Spleen (tissue), 11 donors: ENCODE measurements at regions not wholly inside any gene's neighbourhood (a gene's known extent, or its start where the extent isn't known, plus 50 kb on each side); places are given as distances from the start of the nearest gene placed in this dataset.

Experiments
- DNase-seq: peaks from one replicate; pipeline ENCODE4 v3.0.0-alpha.2; 2020
- H3K27ac ChIP-seq, 8 donors: fragments of 200-600 bp; sonication (generic) in 7 of 8; 1 replicate in 4 of 8; 2 replicates in 4 of 8; pipeline versions ENCODE4 v1.5.0 to v1.8.0; 2016 to 2021; ENCODE audit warnings: inconsistent platforms in 4 of 8, mild to moderate bottlenecking in 4 of 8, moderate library complexity in 1 of 8
- H3K27me3 ChIP-seq, 7 donors: fragments of 200-600 bp; sonication (generic) in 6 of 7; replicated peaks in 1 of 7; 1 replicate in 4 of 7; 2 replicates in 3 of 7; pipeline versions ENCODE4 v1.5.0 to v1.8.0; 2016 to 2021; ENCODE audit warnings: inconsistent platforms in 3 of 7, mild to moderate bottlenecking in 1 of 7
- H3K36me3 ChIP-seq, 6 donors: fragments of 200-600 bp; sonication (generic) in 5 of 6; 1 replicate in 4 of 6; 2 replicates in 2 of 6; pipeline versions ENCODE4 v1.5.0 to v1.8.0; 2016 to 2021; ENCODE audit warnings: inconsistent platforms in 2 of 6
- H3K4me1 ChIP-seq, 6 donors: fragments of 200-600 bp; sonication (generic) in 5 of 6; 1 replicate in 3 of 6; 2 replicates in 3 of 6; pipeline versions ENCODE4 v1.5.0 to v1.8.0; 2016 to 2021; ENCODE audit warnings: inconsistent platforms in 3 of 6
- H3K4me3 ChIP-seq, 8 donors: fragments of 200-600 bp; sonication (generic) in 7 of 8; 1 replicate in 4 of 8; 2 replicates in 4 of 8; pipeline versions ENCODE4 v1.5.0 to v1.8.0; 2016 to 2021; ENCODE audit warnings: inconsistent platforms in 4 of 8, mild to moderate bottlenecking in 4 of 8, moderate library complexity in 2 of 8
- H3K9me3 ChIP-seq, 8 donors: fragments of 200-600 bp; sonication (generic) in 7 of 8; 1 replicate in 4 of 8; 2 replicates in 4 of 8; pipeline versions ENCODE4 v1.5.0 to v1.8.0; 2016 to 2021; ENCODE audit warnings: inconsistent platforms in 4 of 8
- CTCF ChIP-seq, 11 experiments: fragments of 200-600 bp in 7 of 11; fragments of 450-650 bp in 4 of 11; sonication (generic) in 4 of 11; IDR thresholded peaks in 8 of 11; conservative IDR thresholded peaks in 3 of 11; 1 replicate in 7 of 11; 2 replicates in 4 of 11; pipeline versions ENCODE4 v1.4.0 to v1.8.0; 2016 to 2021; ENCODE audit warnings: antibody characterized with exemption in 11 of 11, inconsistent platforms in 4 of 11, mild to moderate bottlenecking in 1 of 11
- POLR2A ChIP-seq, 3 donors: fragments of 450-650 bp; IDR thresholded peaks; one replicate each; pipeline ENCODE4 v1.5.1; 2017; ENCODE audit warnings: antibody characterized with exemption in 3 of 3, mild to moderate bottlenecking in 1 of 3
- POLR2AphosphoS5 ChIP-seq, 3 donors: sonication (generic); formaldehyde crosslinking; IDR thresholded peaks; one replicate each; pipeline ENCODE4 v1.5.1; 2017; ENCODE audit warnings: antibody characterized with exemption in 3 of 3
- WGBS, 5 donors: extraction: QIAGEN DNeasy Blood & Tissue Kit in 3 of 5; methylation state at CpG; one replicate each; pipeline versions ENCODE4 v1.1.5 to v1.1.7; 2013 to 2018; 5-methylcytosine and 5-hydroxymethylcytosine counted together
- intact Hi-C: fragments of 100-400 bp; cut with DNase I; formaldehyde crosslinking; loops from one replicate; pipeline ENCODE4 v1.15.0; 2023; ENCODE audit warnings: low total_unique reads
- donor health status: healthy with polysubstance abuse.
- donor health status: DM: no; HTN: no; CAD: no; lungs with moderate emphysema.
- donor health status: DM: no; HTN: no; CAD: no.
- donor health status: Bipolar disorder and iron deficiency.
- donor health status: healthy.
- donor health status: DM: no; HTN: no; CAD: no.
- donor health status: DM: yes; HTN: yes; CAD: no.

DNA sequence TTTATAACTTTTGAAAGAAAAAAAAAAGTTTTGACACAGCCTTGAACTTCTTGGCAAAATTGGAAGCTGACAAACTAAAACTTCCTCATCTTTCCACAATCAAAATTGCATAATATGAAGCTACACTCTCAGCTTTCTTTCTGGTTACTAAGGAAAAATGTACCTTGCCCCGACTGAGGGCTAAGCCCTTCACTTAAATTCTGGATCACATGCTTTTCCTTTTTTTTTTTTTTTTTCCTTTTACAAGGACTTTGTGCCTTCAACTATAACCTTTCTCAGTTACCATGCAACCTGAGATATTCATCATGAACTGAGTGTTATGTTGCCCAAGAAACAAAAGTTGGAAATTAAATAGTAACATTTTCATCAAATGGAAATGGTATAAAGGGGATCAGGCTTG lies 188.5 kb upstream of the CARD18 start:
- WGBS, 5 donors = 40 to 55% (median 51%) methylated on average over 1 of the region's 1 CpG

GRCh38 chr11:105324156-105324555 lies 184.6 kb upstream of the CARD18 start:
- Histone ChIP-seq H3K9me3 (no peaks in the 10 kb centered on the region), H3K4me3 (no peak overlapping the region), H3K4me1 (no peaks in the 10 kb centered on the region), H3K27me3 (no peaks in the 10 kb centered on the region), H3K36me3 (no peaks in the 10 kb centered on the region), H3K27ac (no peak overlapping the region)
- no peak for DNase-seq
- WGBS, 5 donors = 74 to 86% (median 79%) methylated on average over 7 of the region's 7 CpGs
- intact Hi-C loops = no loop called here
- no peak for TF ChIP-seq POLR2AphosphoS5 (IDR thresholded peaks at IDR 0.05)
- TF ChIP-seq CTCF (IDR thresholded peaks at IDR 0.05 in 8 of 11, conservative IDR thresholded peaks at IDR 0.05 in 3 of 11) = no peak
- TF ChIP-seq POLR2A (IDR thresholded peaks at IDR 0.05) = no peak

More for the DNA sequence above, 188.5 kb upstream of the CARD18 start:
- no peak for TF ChIP-seq CTCF (IDR thresholded peaks at IDR 0.05 in 8 of 11, conservative IDR thresholded peaks at IDR 0.05 in 3 of 11)
- TF ChIP-seq POLR2A (IDR thresholded peaks at IDR 0.05) = no peak
- TF ChIP-seq POLR2AphosphoS5 (IDR thresholded peaks at IDR 0.05) = no peak
- Histone ChIP-seq H3K9me3 (no peaks in the 10 kb centered on the region), H3K4me3 (no peak overlapping the region), H3K36me3 (no peaks in the 10 kb centered on the region), H3K4me1 (no peaks in the 10 kb centered on the region), H3K27ac (no peak overlapping the region), H3K27me3 (no peaks in the 10 kb centered on the region)
- no peak for DNase-seq
- intact Hi-C loops = no loop called here

DNA sequence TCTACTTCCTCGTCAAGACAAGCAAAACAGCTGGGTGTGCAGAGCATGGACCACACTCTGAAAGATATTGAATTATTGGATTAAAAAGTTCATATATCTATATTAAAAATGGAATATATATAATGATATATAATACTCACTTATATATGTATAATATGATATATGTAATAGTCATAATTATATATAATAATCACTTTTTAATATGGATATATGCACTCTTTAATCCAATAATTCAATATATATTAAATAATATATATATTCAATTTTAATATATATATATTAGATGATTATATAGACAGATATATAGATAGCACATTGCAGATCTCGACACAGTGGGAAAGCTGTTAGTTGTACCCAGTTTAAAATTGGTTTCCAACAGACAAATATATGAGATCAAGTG lies 182.1 kb upstream of the CARD18 start:
- intact Hi-C loops = no loop called here
- no peak overlapping the region for H3K4me3 ChIP-seq
- H3K36me3 ChIP-seq = no peaks in the 10 kb centered on the region
- 66 to 86% (median 81%) methylated on average over 2 of the region's 2 CpGs for WGBS, 5 donors
- no peak overlapping the region for H3K27ac ChIP-seq
- DNase-seq = no peak
- TF ChIP-seq POLR2A (IDR thresholded peaks at IDR 0.05) = no peak
- no peak for TF ChIP-seq CTCF (IDR thresholded peaks at IDR 0.05 in 8 of 11, conservative IDR thresholded peaks at IDR 0.05 in 3 of 11)
- no peak for TF ChIP-seq POLR2AphosphoS5 (IDR thresholded peaks at IDR 0.05)
- no peaks in the 10 kb centered on the region for H3K27me3 ChIP-seq
- H3K4me1 ChIP-seq = no peaks in the 10 kb centered on the region
- no peaks in the 10 kb centered on the region for H3K9me3 ChIP-seq

DNA sequence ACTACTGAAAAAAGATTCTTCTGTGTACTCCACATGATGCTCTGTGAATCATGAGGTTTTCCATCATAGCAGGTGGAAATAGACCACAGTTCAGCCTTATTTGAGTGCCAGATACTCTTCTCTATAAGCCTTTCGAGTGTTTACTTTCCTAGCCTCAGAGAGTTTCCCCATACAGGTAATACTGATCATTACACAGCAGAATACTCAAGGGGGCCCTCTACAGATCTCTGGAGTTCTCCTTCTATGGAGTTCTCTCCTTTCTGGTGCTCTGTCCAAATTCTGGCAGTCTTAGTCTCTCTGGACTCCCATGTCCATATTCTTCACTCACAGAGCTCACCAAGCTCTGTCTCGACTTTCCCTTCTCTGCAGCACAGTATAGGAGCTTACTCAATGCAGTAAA lies 175.7 kb upstream of the CARD18 start:
- Histone ChIP-seq H3K9me3 (no peaks in the 10 kb centered on the region), H3K36me3 (no peaks in the 10 kb centered on the region), H3K27ac (no peak overlapping the region), H3K4me1 (no peaks in the 10 kb centered on the region), H3K27me3 (no peaks in the 10 kb centered on the region), H3K4me3 (no peak overlapping the region)
- intact Hi-C loops = no loop called here
- 81 to 92% (median 86%) methylated on average over 2 of the region's 2 CpGs for WGBS, 5 donors
- DNase-seq = no peak
- TF ChIP-seq POLR2AphosphoS5 (IDR thresholded peaks at IDR 0.05) (no peak), POLR2A (IDR thresholded peaks at IDR 0.05) (no peak), CTCF (IDR thresholded peaks at IDR 0.05 in 8 of 11, conservative IDR thresholded peaks at IDR 0.05 in 3 of 11) (no peak)
